ENCODE measurements at regions not wholly inside any gene's neighbourhood (a gene's known extent, or its start where the extent isn't known, plus 50 kb on each side); places are given as distances from the start of the nearest gene placed in this dataset.

GRCh38 chrX:109218761-109219160, 263.1 kb downstream of the GUCY2F start:
- Mint-ChIP-seq H3K27me3 (ENCODE audit: insufficient read depth, unreplicated experiment) (no peaks in the 10 kb centered on the region), H3K4me3 (ENCODE audit: unreplicated experiment) (no peak overlapping the region), H3K36me3 (ENCODE audit: insufficient read depth, unreplicated experiment) (no peaks in the 10 kb centered on the region), H3K9me3 (ENCODE audit: unreplicated experiment) (no peaks in the 10 kb centered on the region), H3K4me1 (ENCODE audit: low read depth, unreplicated experiment) (no peaks in the 10 kb centered on the region), H3K27ac (ENCODE audit: unreplicated experiment) (no peak overlapping the region)
- no peak overlapping the region for H3K4me3 ChIP-seq (ENCODE audit: low read depth, low read length)
- POLR2A ChIA-PET = no interaction called here
- TF ChIP-seq CTCF (IDR thresholded peaks at IDR 0.05; ENCODE audit: insufficient read depth in 1 of 2, low read depth in 1 of 2, low read length in 1 of 2, severe bottlenecking in 1 of 2, unreplicated experiment in 1 of 2) = no peak
- CTCF ChIA-PET = no interaction called here
- H3K9me3 ChIP-seq = no peaks in the 10 kb centered on the region
- no TSS peak for BruUV-seq (replicated peaks)
- no peaks in the 10 kb centered on the region for H3K36me3 ChIP-seq (ENCODE audit: control insufficient read depth, insufficient read depth, low read length)
- no peak for DNase-seq
- intact Hi-C loops (cut with micrococcal nuclease; ENCODE audit: unreplicated experiment) = no loop called here
- no peaks in the 10 kb centered on the region for H3K4me1 ChIP-seq
- H3K27me3 ChIP-seq (replicated peaks; ENCODE audit: control insufficient read depth, insufficient read depth, low read length) = no peaks in the 10 kb centered on the region

GRCh38 chrX:109199726-109200125, 282.2 kb downstream of the GUCY2F start:
- no peaks in the 10 kb centered on the region for H3K4me1 ChIP-seq
- POLR2A ChIA-PET = no interaction called here

GRCh38 chrX:109190542-109190941, 291.3 kb downstream of the GUCY2F start:
- no peaks in the 10 kb centered on the region for H3K36me3 Mint-ChIP-seq (ENCODE audit: insufficient read depth, unreplicated experiment)
- H3K4me1 Mint-ChIP-seq (ENCODE audit: low read depth, unreplicated experiment) = no peaks in the 10 kb centered on the region
- TF ChIP-seq CTCF (IDR thresholded peaks at IDR 0.05; ENCODE audit: insufficient read depth in 1 of 2, low read depth in 1 of 2, low read length in 1 of 2, severe bottlenecking in 1 of 2, unreplicated experiment in 1 of 2) = no peak
- ChIA-PET CTCF (no interaction called here), POLR2A (no interaction called here)
- Histone ChIP-seq H3K4me3 (ENCODE audit: low read depth, low read length) (no peak overlapping the region), H3K27me3 (replicated peaks; ENCODE audit: control insufficient read depth, insufficient read depth, low read length) (no peaks in the 10 kb centered on the region), H3K36me3 (ENCODE audit: control insufficient read depth, insufficient read depth, low read length) (no peaks in the 10 kb centered on the region), H3K9me3 (no peaks in the 10 kb centered on the region), H3K4me1 (no peaks in the 10 kb centered on the region)
- H3K27me3 Mint-ChIP-seq (ENCODE audit: insufficient read depth, unreplicated experiment) = peaks cover 3% of the 10 kb centered on the region
- DNase-seq = no peak
- H3K4me3 Mint-ChIP-seq (ENCODE audit: unreplicated experiment) = no peak overlapping the region
- no peak overlapping the region for H3K27ac Mint-ChIP-seq (ENCODE audit: unreplicated experiment)
- no TSS peak for BruUV-seq (replicated peaks)
- no peaks in the 10 kb centered on the region for H3K9me3 Mint-ChIP-seq (ENCODE audit: unreplicated experiment)
- intact Hi-C loops (cut with micrococcal nuclease; ENCODE audit: unreplicated experiment) = no loop called here

More at GRCh38 chrX:109199726-109200125, 282.2 kb downstream of the GUCY2F start:
- CTCF ChIA-PET = no interaction called here
- no peak overlapping the region for H3K27ac Mint-ChIP-seq (ENCODE audit: unreplicated experiment)
- Histone ChIP-seq H3K36me3 (ENCODE audit: control insufficient read depth, insufficient read depth, low read length) (no peaks in the 10 kb centered on the region), H3K9me3 (no peaks in the 10 kb centered on the region), H3K27me3 (replicated peaks; ENCODE audit: control insufficient read depth, insufficient read depth, low read length) (no peaks in the 10 kb centered on the region), H3K4me3 (ENCODE audit: low read depth, low read length) (no peak overlapping the region)
- intact Hi-C loops (cut with micrococcal nuclease; ENCODE audit: unreplicated experiment) = no loop called here
- no TSS peak for BruUV-seq (replicated peaks)
- H3K27me3 Mint-ChIP-seq (ENCODE audit: insufficient read depth, unreplicated experiment) = no peaks in the 10 kb centered on the region
- no peaks in the 10 kb centered on the region for H3K9me3 Mint-ChIP-seq (ENCODE audit: unreplicated experiment)
- no peaks in the 10 kb centered on the region for H3K4me1 Mint-ChIP-seq (ENCODE audit: low read depth, unreplicated experiment)
- DNase-seq = no peak
- TF ChIP-seq CTCF (IDR thresholded peaks at IDR 0.05; ENCODE audit: insufficient read depth in 1 of 2, low read depth in 1 of 2, low read length in 1 of 2, severe bottlenecking in 1 of 2, unreplicated experiment in 1 of 2) = no peak
- no peak overlapping the region for H3K4me3 Mint-ChIP-seq (ENCODE audit: unreplicated experiment)
- H3K36me3 Mint-ChIP-seq (ENCODE audit: insufficient read depth, unreplicated experiment) = no peaks in the 10 kb centered on the region

Data from Caco-2 (cell line).